DOHH2 (cell line): ENCODE measurements at regions not wholly inside any gene's neighbourhood (a gene's known extent, or its start where the extent isn't known, plus 50 kb on each side); places are given as distances from the start of the nearest gene placed in this dataset.

Experiments
- H3F3A ChIP-seq: fragments of 200-600 bp; sonication (generic), shearing (Covaris generic); 2 replicates; pipeline ENCODE4 v1.6.0; 2016; ENCODE audit warnings: antibody characterized with exemption, mild to moderate bottlenecking; ENCODE audit not compliant: control insufficient read depth, insufficient read depth
- H3K27ac ChIP-seq: fragments of 200-600 bp; sonication (generic); 2 replicates; pipeline ENCODE4 v1.5.1; 2014; ENCODE audit warnings: low read depth, mild to moderate bottlenecking, low read length, moderate library complexity
- H3K27me3 ChIP-seq: fragments of 200-600 bp; sonication (generic); 2 replicates; pipeline ENCODE4 v1.6.1; 2014; ENCODE audit warnings: mild to moderate bottlenecking, low read length, mixed read lengths; ENCODE audit not compliant: control insufficient read depth
- H3K36me3 ChIP-seq: fragments of 200-600 bp; sonication (generic); 2 replicates; pipeline ENCODE4 v1.6.1; 2014; ENCODE audit warnings: mild to moderate bottlenecking, low read length, moderate library complexity, mixed read lengths; ENCODE audit not compliant: control insufficient read depth
- H3K4me1 ChIP-seq: fragments of 200-600 bp; sonication (generic); 2 replicates; pipeline ENCODE4 v1.6.1; 2014; ENCODE audit warnings: mild to moderate bottlenecking, low read length, mixed read lengths; ENCODE audit not compliant: control insufficient read depth
- H3K4me2 ChIP-seq: fragments of 200-600 bp; sonication (generic); 2 replicates; pipeline ENCODE4 v1.6.0; 2014; ENCODE audit warnings: mild to moderate bottlenecking, low read length, moderate library complexity
- H3K4me3 ChIP-seq: fragments of 200-600 bp; sonication (generic); 2 replicates; pipeline ENCODE4 v1.5.1; 2014; ENCODE audit warnings: mild to moderate bottlenecking, low read length, mixed read lengths
- H3K79me2 ChIP-seq: fragments of 200-600 bp; sonication (generic); 2 replicates; pipeline ENCODE4 v1.6.1; 2014; ENCODE audit warnings: mild to moderate bottlenecking, low read length, mixed read lengths; ENCODE audit not compliant: control insufficient read depth
- H3K9me2 ChIP-seq: fragments of 200-600 bp; sonication (generic); replicated peaks from 2 replicates; pipeline ENCODE4 v1.6.1; 2014; ENCODE audit warnings: mild to moderate bottlenecking, low read length, mixed read lengths; ENCODE audit not compliant: control insufficient read depth
- H3K9me3 ChIP-seq: fragments of 200-600 bp; sonication (generic); 2 replicates; pipeline ENCODE4 v1.6.1; 2014; ENCODE audit warnings: antibody characterized with exemption, low read length, mixed read lengths; ENCODE audit not compliant: control insufficient read depth, insufficient read depth
- H4K20me1 ChIP-seq: fragments of 200-600 bp; sonication (generic); 2 replicates; pipeline ENCODE4 v1.6.0; 2014; ENCODE audit warnings: low read depth, mild to moderate bottlenecking, antibody characterized with exemption, low read length, moderate library complexity; ENCODE audit not compliant: control insufficient read depth, insufficient read depth
- EZH2phosphoT487 ChIP-seq: fragments of 200-600 bp; sonication (generic); IDR thresholded peaks from 2 replicates; pipeline ENCODE4 v1.6.1; 2017; ENCODE audit warnings: borderline replicate concordance, mild to moderate bottlenecking, antibody characterized with exemption, low read length, moderate library complexity, mixed read lengths
- TF ChIP-seq, protein P1 (sequence below): fragments of 200-600 bp; sonication (generic); IDR thresholded peaks from one replicate; pipeline ENCODE4 v1.5.1; 2014; ENCODE audit warnings: antibody characterized with exemption, mild to moderate bottlenecking, low read depth, low read length; ENCODE audit not compliant: poor library complexity, severe bottlenecking

DNA sequence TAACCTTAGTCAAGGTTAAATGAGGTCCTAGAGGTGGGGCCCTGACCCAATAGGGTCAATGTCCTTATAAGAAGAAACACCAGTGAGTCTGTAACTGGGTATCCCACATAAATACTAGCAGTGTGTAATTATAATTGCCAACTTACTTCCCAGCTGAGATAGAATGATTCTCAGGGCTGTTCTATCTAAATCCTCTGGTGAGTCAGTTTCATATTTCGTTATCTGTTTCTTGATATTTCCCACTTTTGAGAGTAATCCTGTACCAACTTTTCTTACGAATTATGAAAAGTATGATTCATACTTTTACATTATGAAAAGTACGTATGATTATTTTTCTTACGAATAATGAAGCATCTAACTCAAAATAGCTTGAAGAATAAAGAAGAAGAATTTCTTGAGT lies 546.8 kb upstream of the NETO1 start:
- TF ChIP-seq, protein P1, sequence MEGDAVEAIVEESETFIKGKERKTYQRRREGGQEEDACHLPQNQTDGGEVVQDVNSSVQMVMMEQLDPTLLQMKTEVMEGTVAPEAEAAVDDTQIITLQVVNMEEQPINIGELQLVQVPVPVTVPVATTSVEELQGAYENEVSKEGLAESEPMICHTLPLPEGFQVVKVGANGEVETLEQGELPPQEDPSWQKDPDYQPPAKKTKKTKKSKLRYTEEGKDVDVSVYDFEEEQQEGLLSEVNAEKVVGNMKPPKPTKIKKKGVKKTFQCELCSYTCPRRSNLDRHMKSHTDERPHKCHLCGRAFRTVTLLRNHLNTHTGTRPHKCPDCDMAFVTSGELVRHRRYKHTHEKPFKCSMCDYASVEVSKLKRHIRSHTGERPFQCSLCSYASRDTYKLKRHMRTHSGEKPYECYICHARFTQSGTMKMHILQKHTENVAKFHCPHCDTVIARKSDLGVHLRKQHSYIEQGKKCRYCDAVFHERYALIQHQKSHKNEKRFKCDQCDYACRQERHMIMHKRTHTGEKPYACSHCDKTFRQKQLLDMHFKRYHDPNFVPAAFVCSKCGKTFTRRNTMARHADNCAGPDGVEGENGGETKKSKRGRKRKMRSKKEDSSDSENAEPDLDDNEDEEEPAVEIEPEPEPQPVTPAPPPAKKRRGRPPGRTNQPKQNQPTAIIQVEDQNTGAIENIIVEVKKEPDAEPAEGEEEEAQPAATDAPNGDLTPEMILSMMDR: no peak
- TF ChIP-seq EZH2phosphoT487: no peak
- no peaks in the 10 kb centered on the region for H3K9me3 ChIP-seq
- no peak overlapping the region for H3K27ac ChIP-seq
- no peak overlapping the region for H3K4me3 ChIP-seq
- H3K4me2 ChIP-seq: no peak overlapping the region
- H3K9me2 ChIP-seq: no peaks in the 10 kb centered on the region
- no peaks in the 10 kb centered on the region for H3K79me2 ChIP-seq
- H3K36me3 ChIP-seq: no peaks in the 10 kb centered on the region
- H3K4me1 ChIP-seq: no peaks in the 10 kb centered on the region
- H3K27me3 ChIP-seq: no peaks in the 10 kb centered on the region
- no peaks in the 10 kb centered on the region for H4K20me1 ChIP-seq
- H3F3A ChIP-seq: no peaks in the 10 kb centered on the region

DNA sequence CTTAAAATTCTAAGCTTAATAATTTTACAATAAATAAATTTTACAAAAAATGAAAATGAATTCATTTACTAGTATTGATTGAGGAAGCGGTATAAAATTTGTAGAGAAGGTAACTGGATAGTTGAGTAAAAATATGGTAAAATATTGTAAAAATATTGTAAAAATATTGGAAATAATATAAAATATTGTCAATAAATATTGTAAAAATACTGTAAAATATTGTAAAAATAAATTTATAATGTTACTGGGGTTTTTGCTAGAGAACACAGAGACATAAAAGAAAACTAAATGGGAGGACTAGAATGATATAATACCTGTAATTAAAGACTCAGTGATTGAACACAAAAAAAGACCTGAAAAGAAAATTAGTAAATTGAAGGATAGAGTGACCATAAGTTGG lies 546.3 kb upstream of the NETO1 start:
- H3K36me3 ChIP-seq: no peaks in the 10 kb centered on the region
- H3K27ac ChIP-seq: no peak overlapping the region
- no peaks in the 10 kb centered on the region for H4K20me1 ChIP-seq
- H3F3A ChIP-seq: no peaks in the 10 kb centered on the region
- no peaks in the 10 kb centered on the region for H3K4me1 ChIP-seq
- H3K27me3 ChIP-seq: no peaks in the 10 kb centered on the region
- H3K79me2 ChIP-seq: no peaks in the 10 kb centered on the region
- H3K9me3 ChIP-seq: no peaks in the 10 kb centered on the region
- no peak overlapping the region for H3K4me2 ChIP-seq
- no peak for TF ChIP-seq EZH2phosphoT487
- TF ChIP-seq, protein P1: no peak
- H3K9me2 ChIP-seq: no peaks in the 10 kb centered on the region
- no peak overlapping the region for H3K4me3 ChIP-seq

DNA sequence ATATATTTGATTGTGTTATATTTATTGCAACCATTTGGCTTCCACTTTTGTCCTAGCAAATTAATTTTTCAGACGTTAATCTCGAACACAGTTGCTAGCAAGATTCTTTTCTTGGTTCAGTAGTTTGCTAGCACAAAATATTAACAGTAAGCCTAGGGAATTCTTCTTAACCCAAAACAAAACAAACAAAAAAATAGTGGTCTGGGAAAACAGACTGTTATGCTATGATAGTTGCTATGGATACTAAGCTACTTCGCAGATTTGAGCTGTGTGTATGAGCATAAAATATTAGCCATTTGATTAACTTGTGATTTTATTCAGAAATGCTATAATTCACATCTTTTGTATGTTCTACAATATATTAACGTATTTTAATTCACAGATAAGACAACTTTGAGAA lies 541.5 kb upstream of the NETO1 start:
- Histone ChIP-seq H3K9me2 (no peaks in the 10 kb centered on the region), H3K4me3 (no peak overlapping the region), H3F3A (no peaks in the 10 kb centered on the region), H3K36me3 (no peaks in the 10 kb centered on the region), H4K20me1 (no peaks in the 10 kb centered on the region), H3K27ac (no peak overlapping the region), H3K27me3 (no peaks in the 10 kb centered on the region), H3K4me2 (no peak overlapping the region), H3K4me1 (no peaks in the 10 kb centered on the region), H3K9me3 (no peaks in the 10 kb centered on the region), H3K79me2 (no peaks in the 10 kb centered on the region)
- no peak for TF ChIP-seq EZH2phosphoT487
- TF ChIP-seq, protein P1: no peak

DNA sequence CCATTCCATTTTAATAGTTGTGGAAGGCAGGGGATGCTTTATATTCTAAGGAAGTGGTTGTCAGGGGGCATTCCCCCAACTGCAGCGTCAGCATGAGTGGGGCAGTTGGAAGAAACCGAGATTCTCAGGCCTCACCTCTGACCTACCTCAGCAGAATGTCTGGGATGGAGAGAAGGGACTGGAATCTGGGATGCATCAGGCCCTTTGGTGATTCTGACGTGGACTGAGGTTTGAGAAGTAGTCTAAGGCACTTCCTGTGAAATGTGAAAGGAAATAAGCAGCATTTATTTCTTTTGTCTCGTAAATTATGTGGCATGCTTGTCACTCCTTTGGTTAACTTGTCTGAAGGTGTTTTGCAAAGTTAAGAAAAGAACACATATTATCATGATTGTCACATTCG lies 540.7 kb upstream of the NETO1 start:
- no peaks in the 10 kb centered on the region for H3K9me2 ChIP-seq
- H3K27me3 ChIP-seq: no peaks in the 10 kb centered on the region
- H3K4me3 ChIP-seq: no peak overlapping the region
- no peaks in the 10 kb centered on the region for H3F3A ChIP-seq
- H3K4me1 ChIP-seq: no peaks in the 10 kb centered on the region
- H3K9me3 ChIP-seq: no peaks in the 10 kb centered on the region
- no peak overlapping the region for H3K27ac ChIP-seq
- no peak for TF ChIP-seq EZH2phosphoT487
- TF ChIP-seq, protein P1: no peak
- H3K36me3 ChIP-seq: no peaks in the 10 kb centered on the region
- H4K20me1 ChIP-seq: no peaks in the 10 kb centered on the region
- no peak overlapping the region for H3K4me2 ChIP-seq
- no peaks in the 10 kb centered on the region for H3K79me2 ChIP-seq
